GM21528 (cell line): ENCODE measurements at regions not wholly inside any gene's neighbourhood (a gene's known extent, or its start where the extent isn't known, plus 50 kb on each side); places are given as distances from the start of the nearest gene placed in this dataset.
"Not testable (repeated sequence)": the region's sequence is repeated elsewhere in the genome, so short reads cannot be mapped to it uniquely, and the experiment has no call there.

ENCODE experiments used
- ATAC-seq: cut with Tn5 transposase; IDR thresholded peaks from one replicate; pipeline ENCODE4 v1.9.1; 2021; ENCODE audit warnings: mild to moderate bottlenecking, moderate library complexity; ENCODE audit not compliant: unreplicated experiment, low FRiP score

GRCh38 chr11:33974804-33975203 is 76.7 kb upstream of the CAPRIN1 start:
- ATAC-seq: no peak

- ATAC-seq: not testable (repeated sequence)
Observed at GRCh38 chr11:33971530-33971929, 79.7 kb upstream of the LMO2 start.

DNA sequence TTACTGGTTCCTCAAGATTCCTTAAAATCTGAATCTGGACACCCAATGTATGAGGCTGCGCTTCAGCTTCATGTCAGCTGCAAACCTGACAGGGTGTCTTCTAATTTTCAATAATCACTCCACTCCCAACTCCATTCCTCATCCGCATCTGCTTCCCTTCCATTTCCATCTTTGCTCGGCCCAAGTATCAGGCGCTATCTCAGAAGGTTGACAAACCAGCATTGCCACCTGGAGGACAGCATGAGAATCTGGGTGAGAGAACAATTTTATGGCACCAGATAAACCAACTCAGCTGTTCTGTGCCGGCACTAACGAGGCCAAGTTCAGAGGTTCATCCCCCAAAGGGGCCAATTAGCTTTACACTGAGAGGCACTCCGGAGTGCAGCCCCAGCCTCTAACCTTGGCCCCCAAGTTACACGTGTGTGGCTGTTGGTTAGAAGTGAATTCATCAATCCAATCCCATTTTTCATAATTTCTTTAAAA is 79.1 kb upstream of the LMO2 start:
- ATAC-seq: no peak

- ATAC-seq: no peak
Observed at GRCh38 chr11:33967451-33967850, 75.6 kb upstream of the LMO2 start.

DNA sequence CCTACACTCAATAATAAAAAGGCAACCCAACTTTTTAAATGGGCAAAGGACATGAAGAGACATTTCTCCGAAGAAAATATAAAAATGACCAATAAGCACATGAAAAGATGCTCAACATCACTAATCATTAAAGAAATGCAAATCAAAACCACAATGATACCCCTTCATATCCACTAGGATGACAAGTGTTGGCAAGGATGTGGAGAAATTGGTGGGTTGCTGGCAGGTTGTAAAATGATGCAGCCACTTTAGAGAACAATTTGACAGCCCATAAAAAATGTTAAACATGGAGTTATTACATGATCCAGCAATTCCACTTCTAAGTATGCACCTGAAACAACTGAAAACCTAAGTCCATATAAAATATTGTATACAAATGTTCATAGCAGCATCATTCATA is 73.2 kb upstream of the LMO2 start:
- no peak for ATAC-seq

GRCh38 chr11:33959855-33960400 is 68.1 kb upstream of the LMO2 start:
- ATAC-seq: no peak

- no peak for ATAC-seq
Observed at GRCh38 chr11:33957304-33957917, 65.5 kb upstream of the LMO2 start.

GRCh38 chr11:33956611-33957010 is 64.7 kb upstream of the LMO2 start:
- no peak for ATAC-seq

DNA sequence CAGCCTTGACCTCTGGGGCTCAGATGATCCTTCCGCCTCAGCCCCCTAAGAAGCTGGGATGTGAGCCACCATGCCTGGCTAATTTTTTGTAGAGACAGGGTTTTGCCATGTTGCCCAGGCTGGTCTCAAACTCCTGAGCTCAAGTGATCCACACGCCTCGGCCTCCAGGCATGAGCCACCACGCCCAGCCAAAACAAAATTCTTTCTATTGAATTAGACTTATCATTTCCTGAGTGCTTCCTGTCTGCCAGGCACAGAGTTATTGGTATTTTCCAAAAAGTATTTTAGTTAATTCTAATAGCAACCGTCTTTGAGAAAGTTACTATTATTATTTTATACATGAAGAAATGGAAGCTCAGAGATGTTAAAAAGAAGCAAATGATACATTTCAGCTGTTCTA is 61.4 kb upstream of the LMO2 start:
- no peak for ATAC-seq

GRCh38 chr11:33952805-33953204 is 60.9 kb upstream of the LMO2 start:
- ATAC-seq: no peak

DNA sequence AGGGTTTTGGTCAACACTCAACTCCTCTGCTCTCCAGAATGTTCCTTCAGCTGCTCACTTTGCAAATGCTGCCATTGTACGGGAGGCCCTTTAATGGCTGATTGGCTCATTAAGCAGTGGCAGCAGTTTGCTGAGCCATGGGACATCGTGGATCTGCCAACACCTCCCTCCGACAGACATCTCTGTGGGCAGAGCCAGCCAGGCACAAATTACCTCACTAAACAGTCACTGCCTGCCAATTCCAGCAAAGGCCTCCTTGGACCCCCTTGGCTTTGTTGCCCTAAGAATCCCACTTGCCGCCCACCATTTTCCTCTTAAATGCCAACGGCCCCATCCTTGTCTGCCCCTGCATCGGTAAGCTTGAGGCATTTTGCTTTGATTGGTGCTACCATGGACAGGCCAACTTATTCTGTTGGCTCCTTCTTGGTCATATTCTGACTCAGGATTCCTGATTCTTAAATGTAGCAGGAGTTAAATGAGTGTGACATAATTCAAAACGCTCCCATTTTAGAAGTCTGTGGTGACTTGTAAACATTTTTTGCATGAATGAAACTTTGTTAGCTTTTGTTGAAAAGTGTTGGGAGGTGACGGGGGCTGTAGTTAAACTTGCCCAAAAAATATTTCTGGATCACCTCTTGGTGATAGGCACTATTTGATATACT is 57.5 kb upstream of the LMO2 start:
- no peak for ATAC-seq

- no peak for ATAC-seq
Observed at GRCh38 chr11:33948494-33948893, 56.6 kb upstream of the LMO2 start.

DNA sequence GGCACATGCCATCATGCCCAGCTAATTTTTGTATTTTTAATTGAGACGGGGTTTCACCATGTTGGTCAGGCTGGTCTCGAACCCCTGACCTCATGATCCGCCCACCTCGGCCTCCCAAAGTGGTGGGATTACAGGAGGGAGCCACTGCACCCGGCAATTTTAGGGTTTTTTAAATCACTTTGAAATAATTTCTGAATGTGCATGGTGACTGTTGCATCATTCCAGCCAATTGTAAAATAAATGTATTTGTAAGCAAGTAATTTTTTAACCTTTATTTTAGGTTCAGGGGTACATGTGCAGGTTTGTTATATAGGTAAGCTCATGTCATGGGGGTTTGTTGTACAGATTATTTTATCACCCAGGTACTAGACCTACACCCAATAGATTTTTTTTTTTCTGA is 56.0 kb upstream of the LMO2 start:
- not testable (repeated sequence) for ATAC-seq

DNA sequence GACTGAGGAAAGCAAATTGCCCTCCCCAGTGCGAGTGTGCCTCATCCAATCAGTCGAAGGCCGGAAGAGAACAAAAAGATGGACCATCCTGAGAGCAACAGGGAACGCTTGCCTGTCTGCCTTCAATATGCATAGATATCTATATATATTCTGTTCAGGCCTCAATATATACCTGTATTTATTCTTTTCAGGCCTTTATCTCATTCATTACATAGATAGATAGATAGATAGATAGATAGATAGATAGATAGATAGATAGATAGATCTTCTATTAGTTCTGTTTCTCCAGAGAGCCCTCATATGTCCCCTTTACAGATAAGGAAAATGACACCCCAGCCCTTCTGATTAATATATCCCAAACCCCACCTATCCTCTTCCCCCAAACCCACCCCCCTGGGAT is 55.1 kb upstream of the LMO2 start:
- ATAC-seq: no peak

- ATAC-seq: no peak
Observed at GRCh38 chr11:33945481-33946268, 53.8 kb upstream of the LMO2 start.

GRCh38 chr11:33944693-33945424 is 53.0 kb upstream of the LMO2 start:
- ATAC-seq: no peak

DNA sequence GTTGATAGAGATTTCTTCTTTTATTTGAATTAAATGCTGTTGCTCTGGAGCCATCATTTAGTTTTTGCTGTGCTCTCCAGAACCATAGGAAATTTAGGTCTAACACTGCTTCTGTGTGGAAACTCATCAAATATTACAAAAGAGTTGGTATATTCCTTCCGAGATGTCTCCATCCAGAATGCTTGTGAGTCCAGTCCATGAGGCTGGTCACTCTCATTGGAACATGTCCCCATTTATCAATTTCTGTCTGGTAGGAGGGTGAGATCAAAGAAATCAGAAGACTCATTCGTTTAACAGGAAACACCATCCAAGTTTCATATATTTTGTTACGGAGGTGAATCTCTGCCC is 52.4 kb upstream of the LMO2 start:
- no peak for ATAC-seq

DNA sequence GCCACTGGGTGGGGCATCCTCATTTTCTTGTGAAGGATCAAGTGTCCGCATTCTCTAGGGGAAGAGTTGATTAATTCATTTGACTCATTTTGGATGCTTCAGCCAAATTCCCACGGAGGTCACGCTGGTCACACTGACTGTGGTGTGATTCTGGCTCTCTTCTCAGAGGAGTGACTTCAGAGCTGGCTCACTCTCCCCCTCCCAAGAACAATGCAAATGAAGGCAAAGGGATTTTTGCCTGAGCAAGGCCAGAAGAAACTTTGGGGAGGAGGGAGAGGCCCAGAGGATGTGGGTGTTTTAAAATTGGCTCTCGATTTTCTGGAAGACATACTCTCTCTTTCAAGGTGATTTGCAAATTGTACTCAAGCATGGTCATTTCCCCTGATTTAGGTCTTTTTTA is 51.1 kb upstream of the LMO2 start:
- ATAC-seq: peak; percentile 52

GRCh38 chr11:33941637-33942160 is 49.8 kb upstream of the LMO2 start:
- no peak for ATAC-seq
